HEK293 (cell line): ENCODE measurements at regions not wholly inside any gene's neighbourhood (a gene's known extent, or its start where the extent isn't known, plus 50 kb on each side); places are given as distances from the start of the nearest gene placed in this dataset.

Source experiments
- ATF2 ChIP-seq: fragments of 450-650 bp; formaldehyde crosslinking; IDR thresholded peaks from 2 replicates; pipeline ENCODE4 v1.5.1; 2016; ENCODE audit warnings: missing biosample characterization, missing genetic modification characterization, low read depth
- CTCF ChIP-seq: fragments of 450-650 bp; formaldehyde crosslinking; IDR thresholded peaks from 2 replicates; pipeline ENCODE4 v1.5.1; 2016; ENCODE audit warnings: missing biosample characterization, missing genetic modification characterization
- KLF8 ChIP-seq: fragments of 450-650 bp; formaldehyde crosslinking; IDR thresholded peaks from 2 replicates; pipeline ENCODE4 v1.5.1; 2016; ENCODE audit warnings: missing biosample characterization, missing genetic modification characterization
- PATZ1 ChIP-seq: fragments of 450-650 bp; formaldehyde crosslinking; IDR thresholded peaks from 2 replicates; pipeline ENCODE4 v1.5.1; 2016; ENCODE audit warnings: missing biosample characterization, missing genetic modification characterization
- PBX3 ChIP-seq: sonication (generic); formaldehyde crosslinking; IDR thresholded peaks from 2 replicates; pipeline ENCODE4 v1.8.1; 2022; ENCODE audit warnings: mild to moderate bottlenecking, moderate library complexity, missing genetic modification reagents
- SP2 ChIP-seq: fragments of 450-650 bp; formaldehyde crosslinking; IDR thresholded peaks from 2 replicates; pipeline ENCODE4 v1.5.1; 2016; ENCODE audit warnings: missing biosample characterization, missing genetic modification characterization
- TCF7L2 ChIP-seq: IDR thresholded peaks from 2 replicates; pipeline ENCODE4 v1.6.1; 2011; ENCODE audit warnings: low read depth, mild to moderate bottlenecking, inconsistent platforms, low read length, moderate library complexity, borderline replicate concordance
- YY1 ChIP-seq: fragments of 450-650 bp; formaldehyde crosslinking; IDR thresholded peaks from 2 replicates; pipeline ENCODE4 v1.5.1; 2018; ENCODE audit warnings: missing biosample characterization, missing genetic modification characterization
- ZBTB10 ChIP-seq: fragments of 450-650 bp; formaldehyde crosslinking; IDR thresholded peaks from 2 replicates; pipeline ENCODE4 v1.5.1; 2016; ENCODE audit warnings: missing biosample characterization, missing genetic modification characterization
- ZBTB44 ChIP-seq: fragments of 450-650 bp; IDR thresholded peaks from 2 replicates; pipeline ENCODE4 v1.5.1; 2018; ENCODE audit warnings: missing biosample characterization, mild to moderate bottlenecking, missing genetic modification characterization
- ZIC2 ChIP-seq: fragments of 450-650 bp; formaldehyde crosslinking; IDR thresholded peaks from 2 replicates; pipeline ENCODE4 v1.5.1; 2016; ENCODE audit warnings: missing biosample characterization, missing genetic modification characterization
- ZNF133 ChIP-seq: fragments of 450-650 bp; formaldehyde crosslinking; IDR thresholded peaks from 2 replicates; pipeline ENCODE4 v1.5.1; 2016; ENCODE audit warnings: missing biosample characterization, missing genetic modification characterization
- ZNF16 ChIP-seq: fragments of 450-650 bp; formaldehyde crosslinking; IDR thresholded peaks from 2 replicates; pipeline ENCODE4 v1.5.1; 2016; ENCODE audit warnings: low read depth, missing biosample characterization, missing genetic modification characterization
- ZNF274 ChIP-seq, 2 experiments: fragments of 200-500 bp in 1 of 2; fragments of 450-650 bp in 1 of 2; sonication (Bioruptor generic) in 1 of 2; formaldehyde crosslinking in 1 of 2; IDR thresholded peaks; 2 replicates each; pipeline versions ENCODE4 v1.5.1 to v1.6.1; 2014 to 2016; ENCODE audit warnings: borderline replicate concordance in 1 of 2, inconsistent platforms in 1 of 2, low read length in 1 of 2, missing biosample characterization in 1 of 2, missing genetic modification characterization in 1 of 2

DNA sequence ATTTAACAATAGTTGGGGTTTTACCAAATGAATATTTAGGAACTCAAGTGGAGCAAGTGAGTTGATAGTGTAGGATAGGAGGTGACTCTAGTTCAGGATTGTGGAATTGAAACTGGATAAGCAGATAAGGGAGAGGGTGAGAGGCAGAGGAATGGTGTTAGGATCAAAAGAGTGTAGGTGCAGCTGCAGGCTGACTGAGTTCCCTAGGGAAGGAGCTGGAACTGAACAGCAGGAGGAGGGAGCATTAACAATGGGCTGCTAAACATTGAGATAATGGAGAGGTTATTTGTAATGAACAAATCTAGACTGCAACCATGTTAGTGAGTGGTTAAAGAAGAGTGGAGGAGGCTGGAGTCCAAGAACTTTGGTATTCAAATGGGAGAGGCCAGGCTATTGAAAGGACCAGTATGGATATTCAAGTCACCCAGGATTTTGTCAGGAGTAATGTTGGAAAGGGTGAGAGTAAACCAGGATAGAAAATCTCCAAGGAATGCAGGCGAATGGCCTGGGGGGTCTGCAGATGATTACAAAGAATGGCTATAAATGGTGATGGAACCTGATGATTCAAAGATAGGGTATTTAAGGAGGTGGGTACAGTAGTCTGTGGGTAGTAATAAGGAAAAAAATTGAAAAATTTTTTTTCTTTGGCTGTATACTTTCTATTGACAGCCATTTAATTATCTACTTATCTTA is 497.1 kb upstream of the TENM3 start:
- TF ChIP-seq ZNF133 (tag by site-specific recombination) (no peak), KLF8 (tag by site-specific recombination) (no peak), CTCF (tag by site-specific recombination) (no peak), ZNF274 (IDR thresholded peaks at IDR 0.05; ENCODE audit: low read length) (no peak), ZNF274 (tag by site-specific recombination; IDR thresholded peaks at IDR 0.05; ENCODE audit: borderline replicate concordance) (no peak), YY1 (tag by site-specific recombination) (no peak), ZIC2 (tag by site-specific recombination) (no peak), ATF2 (tag by site-specific recombination) (no peak), ZBTB10 (tag by site-specific recombination) (no peak), PBX3 (CRISPR knock-in tag) (no peak), PATZ1 (tag by site-specific recombination) (no peak), TCF7L2 (no peak), ZNF16 (tag by site-specific recombination) (no peak), ZBTB44 (no peak), SP2 (tag by site-specific recombination) (no peak)
